ENCODE measurements at regions not wholly inside any gene's neighbourhood (a gene's known extent, or its start where the extent isn't known, plus 50 kb on each side); places are given as distances from the start of the nearest gene placed in this dataset.
"Not testable (repeated sequence)": the region's sequence is repeated elsewhere in the genome, so short reads cannot be mapped to it uniquely, and the experiment has no call there.

DNA sequence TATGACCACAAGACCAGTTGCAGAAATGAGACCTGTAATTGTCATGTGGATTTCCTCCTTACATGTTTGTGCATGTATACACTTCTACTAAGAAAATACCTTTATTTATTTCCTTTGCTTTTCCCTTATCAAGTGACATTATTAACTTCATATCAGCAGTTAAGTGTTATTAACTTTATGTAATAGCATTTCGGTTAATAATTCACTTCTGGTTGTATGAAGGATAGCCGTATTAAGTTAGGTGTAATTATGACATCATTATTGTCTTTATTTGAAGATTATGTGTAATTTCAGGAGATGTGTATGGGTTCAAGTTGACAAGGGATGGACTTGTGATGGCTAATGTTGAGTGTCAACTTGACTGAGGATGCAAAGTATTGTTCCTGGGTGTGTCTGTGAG, 881.2 kb upstream of the ATXN8OS start:
- Mint-ChIP-seq H3K9me3 (peaks cover 9 to 22% of the 10 kb centered on the region in 2 donors), H3K36me3 (peaks cover 5% of the 10 kb centered on the region), H3K4me3 (no peak overlapping the region), H3K27me3 (ENCODE audit: low read depth in 2 of 2) (no peaks in the 10 kb centered on the region), H3K27ac (no peak overlapping the region), H3K4me1 (no peaks in the 10 kb centered on the region)
- WGBS (ENCODE audit: insufficient coverage), result 88% methylated on average over 2 of the region's 2 CpGs
- TF ChIP-seq, protein P1, sequence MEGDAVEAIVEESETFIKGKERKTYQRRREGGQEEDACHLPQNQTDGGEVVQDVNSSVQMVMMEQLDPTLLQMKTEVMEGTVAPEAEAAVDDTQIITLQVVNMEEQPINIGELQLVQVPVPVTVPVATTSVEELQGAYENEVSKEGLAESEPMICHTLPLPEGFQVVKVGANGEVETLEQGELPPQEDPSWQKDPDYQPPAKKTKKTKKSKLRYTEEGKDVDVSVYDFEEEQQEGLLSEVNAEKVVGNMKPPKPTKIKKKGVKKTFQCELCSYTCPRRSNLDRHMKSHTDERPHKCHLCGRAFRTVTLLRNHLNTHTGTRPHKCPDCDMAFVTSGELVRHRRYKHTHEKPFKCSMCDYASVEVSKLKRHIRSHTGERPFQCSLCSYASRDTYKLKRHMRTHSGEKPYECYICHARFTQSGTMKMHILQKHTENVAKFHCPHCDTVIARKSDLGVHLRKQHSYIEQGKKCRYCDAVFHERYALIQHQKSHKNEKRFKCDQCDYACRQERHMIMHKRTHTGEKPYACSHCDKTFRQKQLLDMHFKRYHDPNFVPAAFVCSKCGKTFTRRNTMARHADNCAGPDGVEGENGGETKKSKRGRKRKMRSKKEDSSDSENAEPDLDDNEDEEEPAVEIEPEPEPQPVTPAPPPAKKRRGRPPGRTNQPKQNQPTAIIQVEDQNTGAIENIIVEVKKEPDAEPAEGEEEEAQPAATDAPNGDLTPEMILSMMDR (IDR thresholded peaks at IDR 0.05), result no peak
- Histone ChIP-seq H3K27ac (ENCODE audit: low read length) (no peak overlapping the region), H3K27me3 (ENCODE audit: control insufficient read depth, insufficient read depth, low read length) (no peaks in the 10 kb centered on the region), H3K4me3 (ENCODE audit: low read length) (no peak overlapping the region), H3K4me1 (ENCODE audit: control insufficient read depth, insufficient read depth, low read length) (no peaks in the 10 kb centered on the region), H3K36me3 (ENCODE audit: control insufficient read depth, insufficient read depth, low read length) (no peaks in the 10 kb centered on the region), H3K9me3 (ENCODE audit: control insufficient read depth, insufficient read depth, low read length) (peaks cover 16% of the 10 kb centered on the region)
- no peak for ATAC-seq
- no peak for DNase-seq
- intact Hi-C loops (cut with micrococcal nuclease), result no loop called here

DNA sequence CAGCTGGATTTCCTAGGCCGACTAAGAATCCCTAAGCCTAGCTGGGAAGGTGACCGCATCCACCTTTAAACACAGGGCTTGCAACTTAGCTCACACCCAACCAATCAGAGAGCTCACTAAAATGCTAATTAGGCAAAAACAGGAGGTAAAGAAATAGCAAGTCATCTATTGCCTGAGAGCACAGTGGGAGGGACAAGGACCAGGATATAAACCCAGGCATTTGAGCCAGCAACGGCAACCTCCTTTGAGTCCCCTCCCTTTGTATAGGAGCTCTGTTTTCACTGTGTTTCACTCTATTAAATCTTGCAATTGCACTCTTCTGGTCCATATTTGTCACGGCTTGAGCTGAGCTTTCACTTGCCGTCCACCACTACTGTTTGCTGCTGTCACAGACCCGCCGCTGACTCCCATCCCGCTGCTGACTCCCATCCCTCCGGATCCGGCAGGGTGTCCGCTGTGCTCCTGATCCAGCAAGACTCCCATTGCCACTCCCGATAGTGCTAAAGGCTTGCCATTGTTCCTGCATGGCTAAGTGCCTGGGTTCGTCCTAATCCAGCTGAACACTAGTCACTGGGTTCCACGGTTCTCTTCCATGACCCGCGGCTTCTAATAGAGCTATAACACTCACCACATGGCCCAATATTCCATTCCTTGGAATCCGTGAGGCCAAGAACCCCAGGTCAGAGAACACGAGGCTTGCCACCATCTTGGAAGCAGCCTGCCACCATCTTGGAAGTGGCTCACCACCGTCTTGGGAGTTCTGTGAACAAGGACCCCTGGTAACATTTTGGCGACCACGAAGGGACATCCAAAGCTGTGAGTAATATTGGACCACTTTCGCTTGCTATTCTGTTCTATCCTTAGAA, 885.8 kb upstream of the ATXN8OS start:
- intact Hi-C loops (cut with micrococcal nuclease); H3K4me1 ChIP-seq (ENCODE audit: control insufficient read depth, insufficient read depth, low read length); DNase-seq; H3K27ac Mint-ChIP-seq; ATAC-seq; H3K4me1 Mint-ChIP-seq; H3K4me3 ChIP-seq (ENCODE audit: low read length); H3K36me3 Mint-ChIP-seq; H3K27me3 Mint-ChIP-seq (ENCODE audit: low read depth in 2 of 2); H3K27ac ChIP-seq (ENCODE audit: low read length); H3K27me3 ChIP-seq (ENCODE audit: control insufficient read depth, insufficient read depth, low read length); H3K4me3 Mint-ChIP-seq; H3K36me3 ChIP-seq (ENCODE audit: control insufficient read depth, insufficient read depth, low read length): not testable (repeated sequence)
- H3K9me3 Mint-ChIP-seq, result peaks cover 0 to 19% of the 10 kb centered on the region in 2 donors
- 91% methylated on average over 21 of the region's 22 CpGs for WGBS (ENCODE audit: insufficient coverage)
- H3K9me3 ChIP-seq (ENCODE audit: control insufficient read depth, insufficient read depth, low read length), result peaks cover 14% of the 10 kb centered on the region

DNA sequence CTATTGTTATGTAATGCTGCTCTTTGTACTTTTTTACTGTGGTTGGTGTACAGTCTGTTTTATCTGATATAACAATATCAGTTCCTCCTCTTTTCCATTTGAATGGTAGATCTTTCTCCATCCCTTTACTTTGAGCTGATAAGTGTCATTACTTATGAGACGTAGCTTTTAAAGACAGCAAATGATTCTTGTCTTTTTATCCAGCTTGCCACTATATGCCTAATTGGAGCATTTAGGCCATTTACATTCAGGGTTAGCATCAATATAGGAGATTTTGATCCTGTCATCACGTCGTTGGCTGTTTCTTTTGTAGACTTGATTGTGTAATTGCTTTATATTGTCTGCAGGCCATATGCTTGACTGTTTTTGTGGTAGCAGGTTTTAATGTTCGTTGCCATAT, 894.2 kb upstream of the ATXN8OS start:
- Mint-ChIP-seq H3K4me1 (no peaks in the 10 kb centered on the region), H3K36me3 (no peaks in the 10 kb centered on the region), H3K4me3 (no peak overlapping the region), H3K27me3 (ENCODE audit: low read depth in 2 of 2) (no peaks in the 10 kb centered on the region), H3K27ac (no peak overlapping the region), H3K9me3 (peaks cover 9 to 15% of the 10 kb centered on the region in 2 donors)
- no peaks in the 10 kb centered on the region for H3K36me3 ChIP-seq (ENCODE audit: control insufficient read depth, insufficient read depth, low read length)
- H3K27ac ChIP-seq (ENCODE audit: low read length), result no peak overlapping the region
- no peaks in the 10 kb centered on the region for H3K4me1 ChIP-seq (ENCODE audit: control insufficient read depth, insufficient read depth, low read length)
- H3K27me3 ChIP-seq (ENCODE audit: control insufficient read depth, insufficient read depth, low read length), result no peaks in the 10 kb centered on the region
- peaks cover 5% of the 10 kb centered on the region for H3K9me3 ChIP-seq (ENCODE audit: control insufficient read depth, insufficient read depth, low read length)
- TF ChIP-seq, protein P1 (IDR thresholded peaks at IDR 0.05), result no peak
- H3K4me3 ChIP-seq (ENCODE audit: low read length), result no peak overlapping the region
- 51% methylated on average over 3 of the region's 4 CpGs for WGBS (ENCODE audit: insufficient coverage)
- ATAC-seq (no peak), DNase-seq (no peak)
- intact Hi-C loops (cut with micrococcal nuclease), result no loop called here

DNA sequence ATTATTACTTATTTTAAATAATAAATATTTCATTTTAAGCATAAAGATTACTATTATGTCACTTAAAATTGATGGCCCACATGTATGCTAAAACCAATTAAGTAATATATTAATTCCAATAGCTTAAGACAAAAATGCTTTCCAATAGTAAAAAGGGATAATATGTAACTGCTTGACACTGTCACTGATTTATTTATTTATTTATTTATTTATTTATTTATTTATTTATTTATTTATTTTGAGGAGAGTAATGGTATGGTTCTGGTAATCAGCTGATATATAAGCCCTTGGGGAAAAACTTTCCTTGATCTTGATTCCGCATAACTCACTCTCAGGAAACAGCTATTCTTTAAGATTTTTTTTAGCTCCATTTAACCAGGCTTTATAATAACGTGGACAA, 903.0 kb upstream of the ATXN8OS start:
- no peaks in the 10 kb centered on the region for H3K27me3 Mint-ChIP-seq (ENCODE audit: low read depth in 2 of 2)
- Histone ChIP-seq H3K36me3 (ENCODE audit: control insufficient read depth, insufficient read depth, low read length) (no peaks in the 10 kb centered on the region), H3K4me1 (ENCODE audit: control insufficient read depth, insufficient read depth, low read length) (no peaks in the 10 kb centered on the region), H3K4me3 (ENCODE audit: low read length) (no peak overlapping the region), H3K27me3 (ENCODE audit: control insufficient read depth, insufficient read depth, low read length) (no peaks in the 10 kb centered on the region), H3K27ac (ENCODE audit: low read length) (no peak overlapping the region), H3K9me3 (ENCODE audit: control insufficient read depth, insufficient read depth, low read length) (no peaks in the 10 kb centered on the region)
- H3K36me3 Mint-ChIP-seq, result no peaks in the 10 kb centered on the region
- intact Hi-C loops (cut with micrococcal nuclease), result no loop called here
- H3K4me3 Mint-ChIP-seq, result no peak overlapping the region
- H3K27ac Mint-ChIP-seq, result no peak overlapping the region
- DNase-seq, result no peak
- no peak for ATAC-seq
- TF ChIP-seq, protein P1 (IDR thresholded peaks at IDR 0.05), result no peak
- H3K4me1 Mint-ChIP-seq, result no peaks in the 10 kb centered on the region
- WGBS (ENCODE audit: insufficient coverage), result 27% methylated on average over 2 of the region's 2 CpGs
- peaks cover 3 to 6% of the 10 kb centered on the region in 2 donors for H3K9me3 Mint-ChIP-seq

Data from natural killer cell (primary cell).